Adipocyte (in vitro differentiated cells): ENCODE measurements at regions not wholly inside any gene's neighbourhood (a gene's known extent, or its start where the extent isn't known, plus 50 kb on each side); places are given as distances from the start of the nearest gene placed in this dataset.
A peak's percentile ranks its signal among the peaks of the same experiment; 100 is the strongest.

Experiments
- DNase-seq: peaks from one replicate; pipeline ENCODE4 v3.0.0-alpha.2; 2015; ENCODE audit warnings: low read depth
- H3K27me3 ChIP-seq: replicated peaks from 2 replicates; pipeline ENCODE4 v1.7.0; 2013; ENCODE audit warnings: mild to moderate bottlenecking, low read length, moderate library complexity; ENCODE audit not compliant: control insufficient read depth, insufficient read depth
- H3K36me3 ChIP-seq: 2 replicates; pipeline ENCODE4 v1.7.0; 2013; ENCODE audit warnings: low read length, mild to moderate bottlenecking, moderate library complexity; ENCODE audit not compliant: control insufficient read depth, insufficient read depth, severe bottlenecking
- H3K4me1 ChIP-seq: 2 replicates; pipeline ENCODE4 v1.7.0; 2013; ENCODE audit warnings: mild to moderate bottlenecking, low read length, moderate library complexity; ENCODE audit not compliant: control insufficient read depth, insufficient read depth
- H3K4me3 ChIP-seq: 2 replicates; pipeline ENCODE4 v1.7.0; 2013; ENCODE audit warnings: mild to moderate bottlenecking, low read length, moderate library complexity
- H3K9ac ChIP-seq: 2 replicates; pipeline ENCODE4 v1.7.0; 2013; ENCODE audit warnings: mild to moderate bottlenecking, low read length, moderate library complexity
- H3K9me3 ChIP-seq: 2 replicates; pipeline ENCODE4 v1.7.0; 2013; ENCODE audit warnings: mild to moderate bottlenecking, low read length, moderate library complexity; ENCODE audit not compliant: control insufficient read depth

- no peaks in the 10 kb centered on the region for H3K9me3 ChIP-seq
- H3K9ac ChIP-seq = no peak overlapping the region
- H3K27me3 ChIP-seq = no peaks in the 10 kb centered on the region
- peaks cover 8% of the 10 kb centered on the region for H3K4me1 ChIP-seq
- DNase-seq = no peak
- no peaks in the 10 kb centered on the region for H3K36me3 ChIP-seq
- no peak overlapping the region for H3K4me3 ChIP-seq
Measured at GRCh38 chr4:181745933-181746625, 497.1 kb upstream of the TENM3 start.

GRCh38 chr4:181748581-181748980, 494.6 kb upstream of the TENM3 start:
- DNase-seq = no peak
- H3K9me3 ChIP-seq = no peaks in the 10 kb centered on the region
- no peaks in the 10 kb centered on the region for H3K27me3 ChIP-seq
- no peak overlapping the region for H3K4me3 ChIP-seq
- no peaks in the 10 kb centered on the region for H3K36me3 ChIP-seq
- H3K9ac ChIP-seq = no peak overlapping the region
- H3K4me1 ChIP-seq = peaks cover 8% of the 10 kb centered on the region

- Histone ChIP-seq H3K4me3 (peak overlapping the region; percentile 16), H3K9ac (peak overlapping the region; percentile 11), H3K36me3 (no peaks in the 10 kb centered on the region), H3K4me1 (no peaks in the 10 kb centered on the region), H3K27me3 (no peaks in the 10 kb centered on the region), H3K9me3 (no peaks in the 10 kb centered on the region)
- DNase-seq = no peak
Measured at GRCh38 chr4:181752516-181752915, 490.7 kb upstream of the TENM3 start.

GRCh38 chr4:181753207-181753606, 490.0 kb upstream of the TENM3 start:
- H3K36me3 ChIP-seq = no peaks in the 10 kb centered on the region
- DNase-seq = no peak
- no peaks in the 10 kb centered on the region for H3K27me3 ChIP-seq
- no peaks in the 10 kb centered on the region for H3K9me3 ChIP-seq
- no peak overlapping the region for H3K9ac ChIP-seq
- H3K4me3 ChIP-seq = no peak overlapping the region
- no peaks in the 10 kb centered on the region for H3K4me1 ChIP-seq

- no peak for DNase-seq
- Histone ChIP-seq H3K9ac (no peak overlapping the region), H3K36me3 (no peaks in the 10 kb centered on the region), H3K9me3 (no peaks in the 10 kb centered on the region), H3K27me3 (no peaks in the 10 kb centered on the region), H3K4me1 (no peaks in the 10 kb centered on the region), H3K4me3 (no peak overlapping the region)
Measured at GRCh38 chr4:181755846-181756245, 487.4 kb upstream of the TENM3 start.

- H3K9ac ChIP-seq = no peak overlapping the region
- no peaks in the 10 kb centered on the region for H3K36me3 ChIP-seq
- no peaks in the 10 kb centered on the region for H3K9me3 ChIP-seq
- no peaks in the 10 kb centered on the region for H3K27me3 ChIP-seq
- H3K4me3 ChIP-seq = no peak overlapping the region
- H3K4me1 ChIP-seq = no peaks in the 10 kb centered on the region
- DNase-seq = no peak
Measured at GRCh38 chr4:181756451-181757095, 486.6 kb upstream of the TENM3 start.

GRCh38 chr4:181757098-181757497, 486.1 kb upstream of the TENM3 start:
- no peaks in the 10 kb centered on the region for H3K4me1 ChIP-seq
- DNase-seq = no peak
- H3K27me3 ChIP-seq = no peaks in the 10 kb centered on the region
- no peaks in the 10 kb centered on the region for H3K36me3 ChIP-seq
- H3K4me3 ChIP-seq = no peak overlapping the region
- H3K9ac ChIP-seq = no peak overlapping the region
- H3K9me3 ChIP-seq = no peaks in the 10 kb centered on the region

- no peaks in the 10 kb centered on the region for H3K36me3 ChIP-seq
- H3K9me3 ChIP-seq = no peaks in the 10 kb centered on the region
- no peak for DNase-seq
- no peaks in the 10 kb centered on the region for H3K4me1 ChIP-seq
- H3K9ac ChIP-seq = no peak overlapping the region
- H3K4me3 ChIP-seq = no peak overlapping the region
- H3K27me3 ChIP-seq = no peaks in the 10 kb centered on the region
Measured at GRCh38 chr4:181757910-181758660, 485.1 kb upstream of the TENM3 start.

- Histone ChIP-seq H3K4me3 (no peak overlapping the region), H3K36me3 (no peaks in the 10 kb centered on the region), H3K4me1 (no peaks in the 10 kb centered on the region), H3K9ac (no peak overlapping the region), H3K27me3 (no peaks in the 10 kb centered on the region), H3K9me3 (no peaks in the 10 kb centered on the region)
- DNase-seq = no peak
Measured at GRCh38 chr4:181760560-181760959, 482.6 kb upstream of the TENM3 start.

GRCh38 chr4:181761156-181761555, 482.0 kb upstream of the TENM3 start:
- no peaks in the 10 kb centered on the region for H3K9me3 ChIP-seq

GRCh38 chr4:181766061-181766548, 477.1 kb upstream of the TENM3 start:
- Histone ChIP-seq H3K9ac (peak overlapping the region; percentile 65), H3K9me3 (no peaks in the 10 kb centered on the region), H3K36me3 (no peaks in the 10 kb centered on the region), H3K4me3 (peak overlapping the region; percentile 73), H3K27me3 (no peaks in the 10 kb centered on the region), H3K4me1 (peaks cover 5% of the 10 kb centered on the region)
- no peak for DNase-seq

More at GRCh38 chr4:181761156-181761555, 482.0 kb upstream of the TENM3 start:
- no peak for DNase-seq
- Histone ChIP-seq H3K36me3 (no peaks in the 10 kb centered on the region), H3K9ac (no peak overlapping the region), H3K4me3 (no peak overlapping the region), H3K27me3 (no peaks in the 10 kb centered on the region), H3K4me1 (peaks cover under 1% of the 10 kb centered on the region)
